GM21390 (cell line): ENCODE measurements at regions not wholly inside any gene's neighbourhood (a gene's known extent, or its start where the extent isn't known, plus 50 kb on each side); places are given as distances from the start of the nearest gene placed in this dataset.
"Not testable (repeated sequence)": the region's sequence is repeated elsewhere in the genome, so short reads cannot be mapped to it uniquely, and the experiment has no call there.

Experiments used
- ATAC-seq: cut with Tn5 transposase; IDR thresholded peaks from one replicate; pipeline ENCODE4 v1.9.1; 2021; ENCODE audit not compliant: unreplicated experiment

GRCh38 chr20:1827510-1827973 is 67.7 kb upstream of the SIRPA start:
- no peak for ATAC-seq

- no peak for ATAC-seq
Measured at GRCh38 chr20:1825938-1826445, 69.2 kb upstream of the SIRPA start.

GRCh38 chr20:1825507-1825906 is 69.7 kb upstream of the SIRPA start:
- no peak for ATAC-seq

- no peak for ATAC-seq
Measured at GRCh38 chr20:1824834-1825233, 70.4 kb upstream of the SIRPA start.

- ATAC-seq: no peak
Measured at GRCh38 chr20:1824181-1824580, 71.0 kb upstream of the SIRPA start.

- no peak for ATAC-seq
Measured at GRCh38 chr20:1823450-1823844, 71.8 kb upstream of the SIRPA start.

GRCh38 chr20:1822564-1823449 is 72.4 kb upstream of the SIRPA start:
- ATAC-seq: no peak

GRCh38 chr20:1820138-1821079 is 74.8 kb upstream of the SIRPA start:
- ATAC-seq: no peak

GRCh38 chr20:1819311-1820137 is 75.7 kb upstream of the SIRPA start:
- ATAC-seq: no peak

- ATAC-seq: no peak
Measured at GRCh38 chr20:1818895-1819294, 76.3 kb upstream of the SIRPA start.

- ATAC-seq: no peak
Measured at GRCh38 chr20:1818247-1818840, 76.9 kb upstream of the SIRPA start.

- ATAC-seq: no peak
Measured at GRCh38 chr20:1817577-1818211, 77.5 kb upstream of the SIRPA start.

- ATAC-seq: no peak
Measured at GRCh38 chr20:1816384-1817381, 78.5 kb upstream of the SIRPA start.

- ATAC-seq: no peak
Measured at GRCh38 chr20:1815502-1816085, 79.6 kb upstream of the SIRPA start.

GRCh38 chr20:1814861-1815260 is 80.3 kb upstream of the SIRPA start:
- ATAC-seq: not testable (repeated sequence)

GRCh38 chr20:1813674-1814635 is 81.3 kb upstream of the SIRPA start:
- ATAC-seq: no peak

- ATAC-seq: no peak
Measured at GRCh38 chr20:1813101-1813529, 82.1 kb upstream of the SIRPA start.
